Brain microvascular endothelial cell (primary cell): ENCODE measurements at regions not wholly inside any gene's neighbourhood (a gene's known extent, or its start where the extent isn't known, plus 50 kb on each side); places are given as distances from the start of the nearest gene placed in this dataset.

Source experiments
- DNase-seq: peaks from one replicate; pipeline ENCODE4 v3.0.0-alpha.2; 2020
- H3K27ac ChIP-seq: fragments of 250-450 bp; sonication (Bioruptor Pico); 2 replicates; pipeline ENCODE4 v1.5.1; 2020; ENCODE audit warnings: mild to moderate bottlenecking, moderate library complexity
- H3K27me3 ChIP-seq: fragments of 250-450 bp; sonication (Bioruptor Pico); replicated peaks from 2 replicates; pipeline ENCODE4 v1.5.1; 2020; ENCODE audit warnings: mild to moderate bottlenecking
- H3K36me3 ChIP-seq: fragments of 250-450 bp; sonication (Bioruptor Pico); replicated peaks from 2 replicates; pipeline ENCODE4 v1.5.1; 2020; ENCODE audit warnings: mild to moderate bottlenecking
- H3K4me3 ChIP-seq: 2 replicates; pipeline ENCODE4 v1.5.1; 2011; ENCODE audit warnings: low read depth, mild to moderate bottlenecking, control low read depth, low read length, moderate library complexity
- CTCF ChIP-seq: IDR thresholded peaks from 2 replicates; pipeline ENCODE4 v1.5.1; 2011; ENCODE audit warnings: low read depth, mild to moderate bottlenecking, moderate library complexity, low read length, control low read depth, inconsistent platforms; ENCODE audit errors: missing control alignments
- in situ Hi-C: cut with HindIII; loops from 2 replicates; pipeline ENCODE4 v1.10.0; 2017; ENCODE audit warnings: low sequenced_read_pairs, low pct_ligation_motif_present

- no peak for DNase-seq
- Histone ChIP-seq H3K4me3 (no peak overlapping the region), H3K27ac (no peak overlapping the region), H3K36me3 (no peaks in the 10 kb centered on the region), H3K27me3 (no peaks in the 10 kb centered on the region)
- TF ChIP-seq CTCF: no peak
- in situ Hi-C loops: no loop called here
These were observed 387.9 kb upstream of the PTBP2 start for GRCh38 chr1:96333522-96334235.

- Histone ChIP-seq H3K4me3 (no peak overlapping the region), H3K27me3 (no peaks in the 10 kb centered on the region), H3K27ac (no peak overlapping the region), H3K36me3 (no peaks in the 10 kb centered on the region)
- TF ChIP-seq CTCF: no peak
- DNase-seq: no peak
- in situ Hi-C loops: no loop called here
These were observed 387.4 kb upstream of the PTBP2 start for GRCh38 chr1:96334236-96334557.

- in situ Hi-C loops: no loop called here
- H3K27ac ChIP-seq: no peak overlapping the region
- H3K4me3 ChIP-seq: no peak overlapping the region
- DNase-seq: no peak
- H3K27me3 ChIP-seq: no peaks in the 10 kb centered on the region
- H3K36me3 ChIP-seq: no peaks in the 10 kb centered on the region
- TF ChIP-seq CTCF: no peak
These were observed 383.0 kb upstream of the PTBP2 start for GRCh38 chr1:96338622-96339021.

GRCh38 chr1:96340686-96341085 lies 380.9 kb upstream of the PTBP2 start:
- no peak for DNase-seq
- Histone ChIP-seq H3K36me3 (no peaks in the 10 kb centered on the region), H3K27ac (no peak overlapping the region), H3K4me3 (no peak overlapping the region), H3K27me3 (no peaks in the 10 kb centered on the region)
- TF ChIP-seq CTCF: no peak
- in situ Hi-C loops: no loop called here

- Histone ChIP-seq H3K36me3 (no peaks in the 10 kb centered on the region), H3K4me3 (no peak overlapping the region), H3K27me3 (no peaks in the 10 kb centered on the region), H3K27ac (no peak overlapping the region)
- in situ Hi-C loops: no loop called here
- peak; percentile 13 for TF ChIP-seq CTCF
- DNase-seq: no peak
These were observed 374.9 kb upstream of the PTBP2 start for GRCh38 chr1:96346719-96347118.

- no peak for TF ChIP-seq CTCF
- no peaks in the 10 kb centered on the region for H3K27me3 ChIP-seq
- in situ Hi-C loops: no loop called here
- H3K27ac ChIP-seq: no peak overlapping the region
- no peak overlapping the region for H3K4me3 ChIP-seq
- DNase-seq: no peak
- H3K36me3 ChIP-seq: no peaks in the 10 kb centered on the region
These were observed 371.7 kb upstream of the PTBP2 start for GRCh38 chr1:96349896-96350295.
